HepG2 (cell line): ENCODE measurements at regions not wholly inside any gene's neighbourhood (a gene's known extent, or its start where the extent isn't known, plus 50 kb on each side); places are given as distances from the start of the nearest gene placed in this dataset.

Experiments
- BHLHE40 ChIP-seq: IDR thresholded peaks from 2 replicates; pipeline ENCODE4 v1.6.1; 2011; ENCODE audit warnings: low read length, improper control_type of control experiment
- EZH2 ChIP-seq: conservative IDR thresholded peaks from 2 replicates; pipeline ENCODE4 v1.6.1; 2012; ENCODE audit warnings: mild to moderate bottlenecking, low read depth, low read length, moderate library complexity

DNA sequence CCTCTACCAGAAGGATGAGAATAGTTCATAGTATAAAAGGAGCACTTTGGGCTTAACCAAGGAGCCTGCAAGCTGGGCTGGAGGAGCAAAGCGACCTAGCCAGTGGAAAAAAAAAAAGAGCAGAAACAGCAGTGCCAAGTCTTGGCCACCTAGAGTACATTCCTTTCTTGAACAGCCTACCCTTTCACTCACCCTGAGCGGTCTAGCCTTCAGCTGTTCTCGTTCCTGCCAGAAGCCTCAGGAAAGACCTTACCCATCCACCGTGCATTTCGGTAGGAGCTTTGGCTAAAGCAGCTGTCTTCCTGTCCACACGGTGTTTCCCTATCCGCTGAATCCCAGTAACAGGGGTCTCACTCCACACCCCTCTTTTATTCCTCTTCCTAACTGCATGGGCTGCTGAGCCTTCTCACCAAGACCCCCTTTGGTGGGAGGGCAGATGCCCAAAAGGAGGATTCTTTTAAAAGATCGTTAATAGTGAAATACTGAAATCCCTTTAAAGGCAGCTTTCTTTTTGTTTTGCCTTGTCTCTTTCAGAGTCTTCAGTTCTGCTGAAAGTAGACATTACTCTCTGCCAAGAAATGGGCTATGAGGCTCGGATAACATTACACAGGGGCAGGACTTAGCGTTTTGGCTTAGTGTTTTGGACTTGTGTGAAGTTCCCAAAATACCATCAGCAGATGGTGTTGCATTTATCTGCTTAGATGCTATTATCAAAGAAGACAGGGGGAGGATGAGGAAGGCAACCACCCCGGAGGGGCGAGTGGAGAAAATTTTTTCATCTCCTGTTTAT is 88.5 kb upstream of the METAP2 start:
- TF ChIP-seq EZH2 (no peak), BHLHE40 (no peak)
